ENCODE measurements at regions not wholly inside any gene's neighbourhood (a gene's known extent, or its start where the extent isn't known, plus 50 kb on each side); places are given as distances from the start of the nearest gene placed in this dataset.

GRCh38 chr5:125338440-125339174 is 592.2 kb upstream of the ZNF608 start:
- ATAC-seq (no peak), DNase-seq (ENCODE audit: low spot score) (no peak)

- DNase-seq (ENCODE audit: low spot score): no peak
- no peak for ATAC-seq
These were observed 595.0 kb upstream of the ZNF608 start for GRCh38 chr5:125341436-125341835.

- no peak for ATAC-seq
- DNase-seq (ENCODE audit: low spot score): no peak
These were observed 596.6 kb upstream of the ZNF608 start for GRCh38 chr5:125343015-125343414.

GRCh38 chr5:125346316-125346715 is 599.9 kb upstream of the ZNF608 start:
- no peak for ATAC-seq
- DNase-seq (ENCODE audit: low spot score): no peak

- no peak for DNase-seq (ENCODE audit: low spot score)
These were observed 601.8 kb upstream of the ZNF608 start for GRCh38 chr5:125348221-125348692.

GRCh38 chr5:125348936-125349831 is 602.7 kb upstream of the ZNF608 start:
- ATAC-seq (no peak), DNase-seq (ENCODE audit: low spot score) (no peak)

More at GRCh38 chr5:125348221-125348692, 601.8 kb upstream of the ZNF608 start:
- ATAC-seq: no peak

GRCh38 chr5:125357660-125358059 is 611.2 kb upstream of the ZNF608 start:
- no peak for ATAC-seq
- DNase-seq (ENCODE audit: low spot score): no peak

- DNase-seq (ENCODE audit: low spot score): no peak
- no peak for ATAC-seq
These were observed 619.3 kb upstream of the ZNF608 start for GRCh38 chr5:125365747-125366146.

- ATAC-seq (no peak), DNase-seq (ENCODE audit: low spot score) (no peak)
These were observed 621.3 kb upstream of the ZNF608 start for GRCh38 chr5:125367702-125368101.

- no peak for ATAC-seq
- DNase-seq (ENCODE audit: low spot score): no peak
These were observed 624.2 kb upstream of the ZNF608 start for GRCh38 chr5:125370461-125371205.

GRCh38 chr5:125372694-125373631 is 626.5 kb upstream of the ZNF608 start:
- no peak for DNase-seq (ENCODE audit: low spot score)
- ATAC-seq: no peak

GRCh38 chr5:125375143-125375542 is 628.7 kb upstream of the ZNF608 start:
- ATAC-seq (no peak), DNase-seq (ENCODE audit: low spot score) (no peak)

GRCh38 chr5:125376059-125376641 is 629.7 kb upstream of the ZNF608 start:
- DNase-seq (ENCODE audit: low spot score): no peak

GRCh38 chr5:125377141-125377540 is 630.7 kb upstream of the ZNF608 start:
- DNase-seq (ENCODE audit: low spot score) (no peak), ATAC-seq (no peak)

More at GRCh38 chr5:125376059-125376641, 629.7 kb upstream of the ZNF608 start:
- ATAC-seq: no peak

GRCh38 chr5:125381290-125381689 is 634.9 kb upstream of the ZNF608 start:
- ATAC-seq (no peak), DNase-seq (ENCODE audit: low spot score) (no peak)

- no peak for ATAC-seq
- no peak for DNase-seq (ENCODE audit: low spot score)
These were observed 637.6 kb upstream of the ZNF608 start for GRCh38 chr5:125384071-125384470.

- no peak for DNase-seq (ENCODE audit: low spot score)
- no peak for ATAC-seq
These were observed 643.9 kb upstream of the ZNF608 start for GRCh38 chr5:125390326-125390725.

GRCh38 chr5:125393221-125393815 is 646.9 kb upstream of the ZNF608 start:
- ATAC-seq (no peak), DNase-seq (ENCODE audit: low spot score) (no peak)

GRCh38 chr5:125394661-125395280 is 648.3 kb upstream of the ZNF608 start:
- DNase-seq (ENCODE audit: low spot score): no peak
- ATAC-seq: no peak

Data from left lobe of liver (tissue), 2 donors.